ENCODE measurements at regions not wholly inside any gene's neighbourhood (a gene's known extent, or its start where the extent isn't known, plus 50 kb on each side); places are given as distances from the start of the nearest gene placed in this dataset.

GRCh38 chr10:36068542-36068941 lies 426.4 kb upstream of the FZD8 start:
- no peak for TF ChIP-seq POLR2AphosphoS5 (IDR thresholded peaks at IDR 0.05; ENCODE audit: low read depth, low read length)
- no peak for TF ChIP-seq POLR2A (IDR thresholded peaks at IDR 0.05; ENCODE audit: low read depth, low read length)

Data from GM12891 (cell line).